AML-193 (cell line): ENCODE measurements at regions not wholly inside any gene's neighbourhood (a gene's known extent, or its start where the extent isn't known, plus 50 kb on each side); places are given as distances from the start of the nearest gene placed in this dataset.
"Not testable (repeated sequence)": the region's sequence is repeated elsewhere in the genome, so short reads cannot be mapped to it uniquely, and the experiment has no call there.

Experiments
- DNase-seq, 2 experiments: peaks; one replicate each; lab custom pipeline; 2025; lab: John Stamatoyannopoulos, UW

GRCh38 chr22:27597703-27598444 lies 203.7 kb downstream of the MN1 start:
- no peak for DNase-seq

- DNase-seq, result no peak
Observed at GRCh38 chr22:27598792-27599191, 202.8 kb downstream of the MN1 start.

GRCh38 chr22:27601195-27601594 lies 200.4 kb downstream of the MN1 start:
- DNase-seq, result no peak

- no peak for DNase-seq
Observed at GRCh38 chr22:27602390-27602789, 199.2 kb downstream of the MN1 start.

- DNase-seq, result no peak
Observed at GRCh38 chr22:27603111-27603799, 198.3 kb downstream of the MN1 start.

GRCh38 chr22:27603800-27604144 lies 197.8 kb downstream of the MN1 start:
- DNase-seq, result no peak

GRCh38 chr22:27605390-27605789 lies 196.2 kb downstream of the MN1 start:
- no peak for DNase-seq

GRCh38 chr22:27607750-27608149 lies 193.8 kb downstream of the MN1 start:
- DNase-seq, result not testable (repeated sequence)

GRCh38 chr22:27609451-27609888 lies 192.1 kb downstream of the MN1 start:
- DNase-seq, result no peak

GRCh38 chr22:27610164-27610563 lies 191.4 kb downstream of the MN1 start:
- DNase-seq, result not testable (repeated sequence)

GRCh38 chr22:27610863-27611786 lies 190.4 kb downstream of the MN1 start:
- DNase-seq, result no peak

GRCh38 chr22:27612115-27612514 lies 189.4 kb downstream of the MN1 start:
- no peak for DNase-seq

- no peak for DNase-seq
Observed at GRCh38 chr22:27613099-27614005, 188.2 kb downstream of the MN1 start.

GRCh38 chr22:27614006-27614649 lies 187.4 kb downstream of the MN1 start:
- no peak for DNase-seq

- DNase-seq, result no peak
Observed at GRCh38 chr22:27614650-27615007, 186.9 kb downstream of the MN1 start.

GRCh38 chr22:27615408-27615807 lies 186.1 kb downstream of the MN1 start:
- no peak for DNase-seq

GRCh38 chr22:27616033-27616432 lies 185.5 kb downstream of the MN1 start:
- DNase-seq, result no peak

- no peak for DNase-seq
Observed at GRCh38 chr22:27617214-27617881, 184.2 kb downstream of the MN1 start.

- no peak for DNase-seq
Observed at GRCh38 chr22:27620367-27621154, 181.0 kb downstream of the MN1 start.
